ENCODE measurements at regions not wholly inside any gene's neighbourhood (a gene's known extent, or its start where the extent isn't known, plus 50 kb on each side); places are given as distances from the start of the nearest gene placed in this dataset.

- TF ChIP-seq, protein P1, sequence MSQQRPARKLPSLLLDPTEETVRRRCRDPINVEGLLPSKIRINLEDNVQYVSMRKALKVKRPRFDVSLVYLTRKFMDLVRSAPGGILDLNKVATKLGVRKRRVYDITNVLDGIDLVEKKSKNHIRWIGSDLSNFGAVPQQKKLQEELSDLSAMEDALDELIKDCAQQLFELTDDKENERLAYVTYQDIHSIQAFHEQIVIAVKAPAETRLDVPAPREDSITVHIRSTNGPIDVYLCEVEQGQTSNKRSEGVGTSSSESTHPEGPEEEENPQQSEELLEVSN (IDR thresholded peaks at IDR 0.05): no peak
- no peak for TF ChIP-seq RAD21 (IDR thresholded peaks at IDR 0.05 in 1 of 2, conservative IDR thresholded peaks at IDR 0.05 in 1 of 2; ENCODE audit: low read depth in 2 of 2, low read length in 2 of 2)
- TF ChIP-seq BACH1 (IDR thresholded peaks at IDR 0.05; ENCODE audit: low read length): no peak
- TF ChIP-seq RFX5 (IDR thresholded peaks at IDR 0.05; ENCODE audit: borderline replicate concordance, low read depth, low read length): no peak
- no peak for TF ChIP-seq TCF12 (IDR thresholded peaks at IDR 0.05; ENCODE audit: low read depth, low read length)
- no peak for TF ChIP-seq CHD1 (IDR thresholded peaks at IDR 0.05; ENCODE audit: low read depth, low read length)
- TF ChIP-seq ASH2L (IDR thresholded peaks at IDR 0.05; ENCODE audit: low read length): no peak
Observed at GRCh38 chr11:82176945-82177344, 556.7 kb downstream of the FAM181B start (continued).

Measured in H1 (cell line).